ENCODE measurements at regions not wholly inside any gene's neighbourhood (a gene's known extent, or its start where the extent isn't known, plus 50 kb on each side); places are given as distances from the start of the nearest gene placed in this dataset.

GRCh38 chr7:94228678-94229077 lies 166.0 kb upstream of the COL1A2 start:
- no peak overlapping the region for H3K4me3 ChIP-seq (ENCODE audit: low read length)
- H2AFZ ChIP-seq (ENCODE audit: low read depth, low read length) = no peak overlapping the region
- no peaks in the 10 kb centered on the region for H3K27me3 ChIP-seq (ENCODE audit: insufficient read depth, low read length)
- no peaks in the 10 kb centered on the region for H3K9me3 ChIP-seq (ENCODE audit: low read length)
- H3K4me1 ChIP-seq (ENCODE audit: insufficient read depth, low read length) = peaks cover 23% of the 10 kb centered on the region
- no peaks in the 10 kb centered on the region for H3K36me3 ChIP-seq (ENCODE audit: insufficient read depth, low read length)

DNA sequence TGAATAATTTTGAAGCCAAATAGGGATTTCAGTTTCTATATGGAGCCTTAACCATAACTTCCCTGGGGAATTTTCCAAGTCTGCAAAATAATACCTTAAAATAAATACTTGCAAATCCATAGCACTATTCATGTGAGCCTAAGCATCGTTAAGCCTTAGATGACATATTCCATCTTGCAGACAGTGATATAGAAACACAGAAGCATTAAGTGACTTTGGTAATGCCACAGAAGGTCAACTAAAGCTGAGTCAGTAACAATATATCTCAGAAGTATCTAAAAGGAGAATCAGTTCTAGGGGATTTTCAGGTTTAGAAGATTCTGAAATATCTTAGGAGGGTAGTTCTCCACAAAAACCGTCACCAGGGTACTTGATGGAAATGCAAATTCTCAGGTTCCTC lies 163.4 kb upstream of the COL1A2 start:
- Histone ChIP-seq H3K4me1 (ENCODE audit: insufficient read depth, low read length) (peaks cover 2% of the 10 kb centered on the region), H2AFZ (ENCODE audit: low read depth, low read length) (no peak overlapping the region), H3K4me3 (ENCODE audit: low read length) (no peak overlapping the region), H3K36me3 (ENCODE audit: insufficient read depth, low read length) (no peaks in the 10 kb centered on the region), H3K27me3 (ENCODE audit: insufficient read depth, low read length) (no peaks in the 10 kb centered on the region), H3K9me3 (ENCODE audit: low read length) (no peaks in the 10 kb centered on the region)

GRCh38 chr7:94236960-94237359 lies 157.7 kb upstream of the COL1A2 start:
- Histone ChIP-seq H2AFZ (ENCODE audit: low read depth, low read length) (no peak overlapping the region), H3K4me1 (ENCODE audit: insufficient read depth, low read length) (no peaks in the 10 kb centered on the region), H3K9me3 (ENCODE audit: low read length) (no peaks in the 10 kb centered on the region), H3K36me3 (ENCODE audit: insufficient read depth, low read length) (no peaks in the 10 kb centered on the region), H3K4me3 (ENCODE audit: low read length) (no peak overlapping the region), H3K27me3 (ENCODE audit: insufficient read depth, low read length) (no peaks in the 10 kb centered on the region)

GRCh38 chr7:94237417-94237816 lies 157.3 kb upstream of the COL1A2 start:
- Histone ChIP-seq H2AFZ (ENCODE audit: low read depth, low read length) (no peak overlapping the region), H3K4me3 (ENCODE audit: low read length) (no peak overlapping the region), H3K36me3 (ENCODE audit: insufficient read depth, low read length) (no peaks in the 10 kb centered on the region), H3K9me3 (ENCODE audit: low read length) (no peaks in the 10 kb centered on the region), H3K4me1 (ENCODE audit: insufficient read depth, low read length) (no peaks in the 10 kb centered on the region), H3K27me3 (ENCODE audit: insufficient read depth, low read length) (no peaks in the 10 kb centered on the region)

DNA sequence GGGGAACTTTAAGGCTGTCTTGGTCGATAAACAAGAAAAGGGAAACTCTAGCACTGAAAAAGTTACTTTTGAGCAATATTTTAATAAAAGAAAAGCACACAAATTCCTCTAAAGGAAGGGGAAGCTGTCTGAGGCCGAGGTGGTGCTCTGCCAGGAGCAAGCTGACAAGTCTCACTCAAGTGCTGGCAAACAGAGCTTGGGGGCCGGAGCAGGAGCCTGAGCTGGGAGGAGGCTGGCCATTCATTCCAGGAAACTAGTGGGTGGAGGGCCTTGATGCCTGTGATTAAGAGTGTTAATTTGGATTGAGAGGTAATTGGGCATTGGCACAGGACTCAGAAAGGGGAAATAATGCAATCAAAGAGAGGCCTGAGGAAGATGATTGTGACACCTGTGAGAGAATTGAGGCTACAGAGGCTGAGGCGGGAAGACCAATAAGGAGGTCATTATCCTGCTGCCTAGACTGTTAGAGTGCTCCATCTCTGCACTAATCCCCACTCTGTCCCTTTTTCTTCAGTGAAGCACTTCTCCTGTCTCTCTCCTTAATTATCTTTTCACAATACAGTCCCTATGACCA lies 154.9 kb upstream of the COL1A2 start:
- Histone ChIP-seq H3K4me3 (ENCODE audit: low read length) (no peak overlapping the region), H3K27me3 (ENCODE audit: insufficient read depth, low read length) (no peaks in the 10 kb centered on the region), H3K9me3 (ENCODE audit: low read length) (no peaks in the 10 kb centered on the region), H2AFZ (ENCODE audit: low read depth, low read length) (no peak overlapping the region), H3K36me3 (ENCODE audit: insufficient read depth, low read length) (no peaks in the 10 kb centered on the region), H3K4me1 (ENCODE audit: insufficient read depth, low read length) (no peaks in the 10 kb centered on the region)

DNA sequence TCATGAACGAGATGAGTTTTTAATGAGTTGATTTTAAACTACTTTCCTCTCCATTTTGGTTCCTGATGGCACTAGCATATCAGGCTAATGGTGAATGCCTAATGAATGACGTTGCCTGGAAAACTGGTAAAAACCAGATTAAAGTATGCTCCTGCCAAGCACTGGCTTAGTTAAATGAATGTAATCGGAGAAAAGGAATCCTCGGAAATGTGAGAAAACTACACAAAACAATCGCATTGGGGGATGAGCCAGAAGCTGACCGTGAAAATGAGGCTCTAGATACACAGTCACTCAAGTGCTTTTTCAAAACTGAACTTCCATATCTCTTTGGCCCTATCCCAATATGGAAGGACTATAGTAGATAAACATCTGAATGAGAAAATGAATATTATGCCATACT lies 153.8 kb upstream of the COL1A2 start:
- Histone ChIP-seq H3K4me3 (ENCODE audit: low read length) (no peak overlapping the region), H3K27me3 (ENCODE audit: insufficient read depth, low read length) (no peaks in the 10 kb centered on the region), H3K4me1 (ENCODE audit: insufficient read depth, low read length) (no peaks in the 10 kb centered on the region)

DNA sequence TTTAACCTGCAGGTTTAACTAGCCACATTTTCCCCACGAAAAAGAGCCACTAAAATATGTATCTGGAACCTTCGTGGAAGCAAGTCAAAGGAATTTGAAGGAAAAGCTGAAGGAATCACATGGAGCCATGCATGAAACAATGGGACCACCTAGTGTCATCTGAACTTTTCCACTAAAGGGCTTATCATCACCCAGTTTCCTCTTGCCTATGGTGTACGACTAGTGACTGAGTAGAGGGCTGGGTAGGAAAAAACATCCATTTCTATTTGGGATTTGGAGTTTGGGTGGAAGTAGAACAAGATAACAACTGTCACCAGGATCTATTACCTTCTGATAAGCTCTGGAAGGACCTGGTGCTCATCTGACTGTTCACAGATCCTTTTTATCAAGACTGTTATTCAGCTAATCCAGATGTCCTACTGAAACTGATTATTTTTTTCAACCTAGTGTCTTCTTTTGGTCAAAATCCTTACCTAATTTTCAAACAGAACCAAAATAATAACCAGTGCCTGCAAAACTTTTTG lies 153.2 kb upstream of the COL1A2 start:
- Histone ChIP-seq H3K9me3 (ENCODE audit: low read length) (no peaks in the 10 kb centered on the region), H2AFZ (ENCODE audit: low read depth, low read length) (no peak overlapping the region), H3K36me3 (ENCODE audit: insufficient read depth, low read length) (no peaks in the 10 kb centered on the region), H3K4me1 (ENCODE audit: insufficient read depth, low read length) (peaks cover 3% of the 10 kb centered on the region), H3K27me3 (ENCODE audit: insufficient read depth, low read length) (no peaks in the 10 kb centered on the region), H3K4me3 (ENCODE audit: low read length) (no peak overlapping the region)

More for the DNA sequence above, 153.8 kb upstream of the COL1A2 start:
- no peaks in the 10 kb centered on the region for H3K36me3 ChIP-seq (ENCODE audit: insufficient read depth, low read length)
- no peak overlapping the region for H2AFZ ChIP-seq (ENCODE audit: low read depth, low read length)
- H3K9me3 ChIP-seq (ENCODE audit: low read length) = no peaks in the 10 kb centered on the region

DNA sequence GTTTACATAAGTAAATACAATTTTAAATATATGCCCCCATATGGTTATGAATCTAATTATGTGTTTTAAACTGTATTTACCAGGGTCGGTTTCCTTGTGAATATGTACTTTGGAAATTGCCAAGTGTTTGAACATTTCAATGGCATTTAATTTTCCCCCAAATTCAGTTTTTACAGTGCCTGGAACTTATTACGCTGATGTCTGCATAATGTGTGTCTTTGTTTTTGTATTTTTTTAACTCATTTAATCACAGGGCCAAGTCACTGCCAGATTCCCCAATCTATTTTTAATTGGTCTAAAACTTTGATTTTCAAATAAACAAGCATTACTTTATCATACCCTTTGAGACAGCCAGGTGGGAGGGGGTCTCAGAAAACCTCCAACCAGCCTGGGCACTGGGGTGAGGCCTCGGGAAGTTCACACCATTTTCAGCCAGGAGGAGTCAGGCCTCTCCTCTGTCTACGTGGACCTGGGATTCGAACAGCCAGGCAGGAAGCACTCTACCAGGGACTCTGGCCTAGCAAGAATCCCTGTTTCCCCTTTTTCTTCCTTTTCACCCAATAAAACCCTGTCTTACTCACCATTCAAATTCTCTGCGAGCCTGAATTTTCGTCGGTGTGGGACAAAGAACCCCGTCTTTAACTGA lies 151.5 kb upstream of the COL1A2 start:
- Histone ChIP-seq H3K4me1 (ENCODE audit: insufficient read depth, low read length) (peaks cover 11% of the 10 kb centered on the region), H2AFZ (ENCODE audit: low read depth, low read length) (no peak overlapping the region), H3K4me3 (ENCODE audit: low read length) (no peak overlapping the region), H3K9me3 (ENCODE audit: low read length) (no peaks in the 10 kb centered on the region), H3K36me3 (ENCODE audit: insufficient read depth, low read length) (no peaks in the 10 kb centered on the region), H3K27me3 (ENCODE audit: insufficient read depth, low read length) (no peaks in the 10 kb centered on the region)

DNA sequence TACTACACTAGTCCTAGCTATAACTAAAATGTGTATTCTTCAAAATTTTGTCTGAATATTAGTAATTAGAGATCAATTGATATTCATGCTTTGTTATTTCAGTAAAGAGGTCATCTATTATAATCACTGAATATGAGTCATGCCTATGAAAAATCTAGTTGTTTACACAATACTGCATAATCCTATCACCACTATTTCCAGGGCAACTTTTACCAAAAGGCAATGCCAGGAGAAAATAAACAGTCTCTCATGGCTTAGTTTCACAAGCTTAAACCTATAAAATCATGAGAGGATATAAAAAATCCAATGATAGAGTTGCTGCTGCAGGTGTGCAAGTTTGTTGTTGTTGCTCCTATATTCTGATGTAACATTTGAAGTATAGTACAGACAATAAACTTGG lies 149.9 kb upstream of the COL1A2 start:
- Histone ChIP-seq H3K27me3 (ENCODE audit: insufficient read depth, low read length) (no peaks in the 10 kb centered on the region), H2AFZ (ENCODE audit: low read depth, low read length) (no peak overlapping the region), H3K4me3 (ENCODE audit: low read length) (no peak overlapping the region), H3K36me3 (ENCODE audit: insufficient read depth, low read length) (no peaks in the 10 kb centered on the region), H3K4me1 (ENCODE audit: insufficient read depth, low read length) (peaks cover 11% of the 10 kb centered on the region), H3K9me3 (ENCODE audit: low read length) (no peaks in the 10 kb centered on the region)

GRCh38 chr7:94245500-94245899 lies 149.2 kb upstream of the COL1A2 start:
- Histone ChIP-seq H3K4me1 (ENCODE audit: insufficient read depth, low read length) (peaks cover 11% of the 10 kb centered on the region), H2AFZ (ENCODE audit: low read depth, low read length) (no peak overlapping the region), H3K9me3 (ENCODE audit: low read length) (no peaks in the 10 kb centered on the region), H3K36me3 (ENCODE audit: insufficient read depth, low read length) (no peaks in the 10 kb centered on the region), H3K27me3 (ENCODE audit: insufficient read depth, low read length) (no peaks in the 10 kb centered on the region), H3K4me3 (ENCODE audit: low read length) (no peak overlapping the region)

DNA sequence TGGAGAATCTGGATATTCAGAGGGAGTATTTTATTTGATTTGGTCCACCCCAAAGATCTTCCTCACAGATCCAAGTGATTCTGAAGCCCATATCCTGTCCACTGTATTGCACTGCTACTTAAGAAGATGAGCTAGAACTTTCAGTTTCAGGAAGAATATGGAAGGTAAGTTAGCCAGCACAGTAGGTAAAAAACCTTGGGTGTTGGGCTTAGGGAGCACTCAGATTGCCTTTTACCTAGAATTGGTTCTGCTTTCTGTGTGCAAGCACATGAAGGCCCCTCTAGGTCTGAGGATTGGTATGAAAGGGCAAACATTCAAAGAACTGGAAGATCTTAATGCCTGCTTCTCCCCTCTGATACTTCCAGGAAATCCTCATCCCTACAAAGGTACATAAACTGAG lies 146.7 kb upstream of the COL1A2 start:
- Histone ChIP-seq H3K9me3 (ENCODE audit: low read length) (no peaks in the 10 kb centered on the region), H3K27me3 (ENCODE audit: insufficient read depth, low read length) (no peaks in the 10 kb centered on the region), H3K4me1 (ENCODE audit: insufficient read depth, low read length) (peaks cover 11% of the 10 kb centered on the region), H3K36me3 (ENCODE audit: insufficient read depth, low read length) (no peaks in the 10 kb centered on the region), H3K4me3 (ENCODE audit: low read length) (no peak overlapping the region), H2AFZ (ENCODE audit: low read depth, low read length) (no peak overlapping the region)

DNA sequence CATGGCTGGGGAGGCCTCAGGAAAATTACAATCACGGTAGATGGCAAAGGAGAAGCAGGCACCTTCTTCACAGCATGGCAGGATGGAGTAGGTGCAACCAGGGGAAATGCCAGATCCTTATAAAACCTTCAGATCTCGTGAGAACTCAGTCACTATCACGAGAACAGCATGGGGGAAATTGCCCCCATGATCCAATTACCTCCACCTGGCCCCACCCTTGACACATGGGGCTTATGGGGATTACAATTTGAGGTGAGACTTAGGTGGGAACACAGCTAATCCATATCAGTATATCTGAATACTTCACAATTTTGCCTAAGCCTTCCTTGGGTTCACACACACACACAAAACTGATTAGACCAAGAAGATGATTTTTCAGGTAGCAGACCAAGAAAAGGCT lies 145.1 kb upstream of the COL1A2 start:
- Histone ChIP-seq H2AFZ (ENCODE audit: low read depth, low read length) (no peak overlapping the region), H3K9me3 (ENCODE audit: low read length) (no peaks in the 10 kb centered on the region), H3K4me1 (ENCODE audit: insufficient read depth, low read length) (peaks cover 11% of the 10 kb centered on the region), H3K27me3 (ENCODE audit: insufficient read depth, low read length) (no peaks in the 10 kb centered on the region), H3K36me3 (ENCODE audit: insufficient read depth, low read length) (no peaks in the 10 kb centered on the region), H3K4me3 (ENCODE audit: low read length) (no peak overlapping the region)

- peaks cover 11% of the 10 kb centered on the region for H3K4me1 ChIP-seq (ENCODE audit: insufficient read depth, low read length)
- H3K4me3 ChIP-seq (ENCODE audit: low read length) = no peak overlapping the region
- no peaks in the 10 kb centered on the region for H3K9me3 ChIP-seq (ENCODE audit: low read length)
- H2AFZ ChIP-seq (ENCODE audit: low read depth, low read length) = no peak overlapping the region
- H3K27me3 ChIP-seq (ENCODE audit: insufficient read depth, low read length) = no peaks in the 10 kb centered on the region
- H3K36me3 ChIP-seq (ENCODE audit: insufficient read depth, low read length) = no peaks in the 10 kb centered on the region
These were observed 144.6 kb upstream of the COL1A2 start for GRCh38 chr7:94250124-94250523.

- H3K4me1 ChIP-seq (ENCODE audit: insufficient read depth, low read length) = peaks cover 11% of the 10 kb centered on the region
- no peak overlapping the region for H3K4me3 ChIP-seq (ENCODE audit: low read length)
- no peaks in the 10 kb centered on the region for H3K27me3 ChIP-seq (ENCODE audit: insufficient read depth, low read length)
- no peaks in the 10 kb centered on the region for H3K9me3 ChIP-seq (ENCODE audit: low read length)
- H3K36me3 ChIP-seq (ENCODE audit: insufficient read depth, low read length) = no peaks in the 10 kb centered on the region
- H2AFZ ChIP-seq (ENCODE audit: low read depth, low read length) = no peak overlapping the region
These were observed 143.7 kb upstream of the COL1A2 start for GRCh38 chr7:94250987-94251386.

All from neuron (in vitro differentiated cells).